ENCODE measurements at regions not wholly inside any gene's neighbourhood (a gene's known extent, or its start where the extent isn't known, plus 50 kb on each side); places are given as distances from the start of the nearest gene placed in this dataset.

DNA sequence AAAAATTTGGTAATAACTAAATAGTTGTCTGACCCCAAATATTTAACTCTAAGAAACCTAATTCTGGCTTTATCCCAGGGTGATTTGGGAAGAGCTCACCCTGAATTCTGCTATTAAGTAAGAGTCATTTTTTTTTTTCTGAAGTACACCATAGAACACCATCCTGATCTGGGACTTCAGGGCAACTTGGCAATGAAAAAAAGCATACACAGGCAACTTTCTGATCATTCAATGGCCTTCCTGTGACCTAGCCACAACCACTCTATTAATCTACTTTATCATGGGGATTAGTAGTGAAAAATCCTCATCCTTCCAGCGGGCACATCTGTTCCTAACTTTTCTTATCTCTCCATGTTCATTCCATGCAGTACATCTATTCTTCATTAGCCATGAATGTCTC is 333.2 kb upstream of the MAD2L1 start:
- FAIRE-seq (no peak), DNase-seq (ENCODE audit: low read depth) (no peak)
- H3K4me3 ChIP-seq (ENCODE audit: low read depth, low read length), result no peak overlapping the region
- TF ChIP-seq, protein P1, sequence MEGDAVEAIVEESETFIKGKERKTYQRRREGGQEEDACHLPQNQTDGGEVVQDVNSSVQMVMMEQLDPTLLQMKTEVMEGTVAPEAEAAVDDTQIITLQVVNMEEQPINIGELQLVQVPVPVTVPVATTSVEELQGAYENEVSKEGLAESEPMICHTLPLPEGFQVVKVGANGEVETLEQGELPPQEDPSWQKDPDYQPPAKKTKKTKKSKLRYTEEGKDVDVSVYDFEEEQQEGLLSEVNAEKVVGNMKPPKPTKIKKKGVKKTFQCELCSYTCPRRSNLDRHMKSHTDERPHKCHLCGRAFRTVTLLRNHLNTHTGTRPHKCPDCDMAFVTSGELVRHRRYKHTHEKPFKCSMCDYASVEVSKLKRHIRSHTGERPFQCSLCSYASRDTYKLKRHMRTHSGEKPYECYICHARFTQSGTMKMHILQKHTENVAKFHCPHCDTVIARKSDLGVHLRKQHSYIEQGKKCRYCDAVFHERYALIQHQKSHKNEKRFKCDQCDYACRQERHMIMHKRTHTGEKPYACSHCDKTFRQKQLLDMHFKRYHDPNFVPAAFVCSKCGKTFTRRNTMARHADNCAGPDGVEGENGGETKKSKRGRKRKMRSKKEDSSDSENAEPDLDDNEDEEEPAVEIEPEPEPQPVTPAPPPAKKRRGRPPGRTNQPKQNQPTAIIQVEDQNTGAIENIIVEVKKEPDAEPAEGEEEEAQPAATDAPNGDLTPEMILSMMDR (IDR thresholded peaks at IDR 0.05; ENCODE audit: insufficient read depth, low read length, severe bottlenecking), result no peak
- no peaks in the 10 kb centered on the region for H3K27me3 ChIP-seq (ENCODE audit: control insufficient read depth, insufficient read depth, low read length)
- no peaks in the 10 kb centered on the region for H3K36me3 ChIP-seq (ENCODE audit: control insufficient read depth, insufficient read depth, low read length)

DNA sequence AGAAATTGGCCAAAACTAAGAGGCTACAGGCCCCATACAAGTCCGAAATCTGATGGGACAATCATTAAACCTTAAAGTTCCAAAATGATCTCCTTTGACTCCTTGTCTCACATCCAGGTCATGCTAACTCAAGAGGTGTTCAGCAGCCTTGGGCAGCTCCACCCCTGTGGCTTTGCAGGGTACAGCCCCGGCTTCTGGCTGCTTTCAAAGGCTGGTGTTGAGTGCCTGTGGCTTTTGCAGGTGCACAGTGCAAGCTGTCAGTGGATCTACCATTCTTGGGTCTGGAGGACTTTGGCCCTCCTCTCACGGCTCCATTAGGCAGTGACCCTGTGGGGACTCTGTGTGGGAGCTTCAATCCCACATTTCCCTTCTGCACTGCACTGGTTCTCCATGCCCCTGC is 329.1 kb upstream of the MAD2L1 start:
- H3K4me3 ChIP-seq (ENCODE audit: low read depth, low read length), result no peak overlapping the region
- DNase-seq (ENCODE audit: low read depth) (no peak), FAIRE-seq (no peak)
- TF ChIP-seq, protein P1 (IDR thresholded peaks at IDR 0.05; ENCODE audit: insufficient read depth, low read length, severe bottlenecking), result no peak
- no peaks in the 10 kb centered on the region for H3K36me3 ChIP-seq (ENCODE audit: control insufficient read depth, insufficient read depth, low read length)
- H3K27me3 ChIP-seq (ENCODE audit: control insufficient read depth, insufficient read depth, low read length), result no peaks in the 10 kb centered on the region

DNA sequence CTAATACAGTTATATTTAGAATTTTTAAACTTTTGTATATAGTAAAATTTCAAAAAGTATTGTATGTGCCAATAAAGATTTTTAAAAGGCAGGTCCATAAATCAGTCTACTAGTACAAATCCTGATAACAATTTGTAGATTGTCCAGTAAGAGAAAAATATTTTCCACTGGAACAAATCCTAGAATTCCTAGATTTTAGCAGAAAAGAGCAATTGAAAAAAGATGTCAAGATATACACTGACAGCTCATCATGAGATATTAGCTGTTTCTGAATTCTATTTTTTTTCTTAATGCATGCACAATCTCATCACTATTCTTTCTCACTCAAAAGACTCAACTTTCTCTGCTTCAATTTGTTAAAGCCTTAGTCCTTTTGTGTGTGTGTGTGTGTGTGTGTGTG is 289.2 kb upstream of the MAD2L1 start:
- FAIRE-seq, result no peak
- Histone ChIP-seq H3K4me3 (ENCODE audit: low read depth, low read length) (no peak overlapping the region), H3K36me3 (ENCODE audit: control insufficient read depth, insufficient read depth, low read length) (no peaks in the 10 kb centered on the region), H3K27me3 (ENCODE audit: control insufficient read depth, insufficient read depth, low read length) (no peaks in the 10 kb centered on the region)
- TF ChIP-seq, protein P1 (IDR thresholded peaks at IDR 0.05; ENCODE audit: insufficient read depth, low read length, severe bottlenecking), result no peak
- DNase-seq (ENCODE audit: low read depth), result no peak

DNA sequence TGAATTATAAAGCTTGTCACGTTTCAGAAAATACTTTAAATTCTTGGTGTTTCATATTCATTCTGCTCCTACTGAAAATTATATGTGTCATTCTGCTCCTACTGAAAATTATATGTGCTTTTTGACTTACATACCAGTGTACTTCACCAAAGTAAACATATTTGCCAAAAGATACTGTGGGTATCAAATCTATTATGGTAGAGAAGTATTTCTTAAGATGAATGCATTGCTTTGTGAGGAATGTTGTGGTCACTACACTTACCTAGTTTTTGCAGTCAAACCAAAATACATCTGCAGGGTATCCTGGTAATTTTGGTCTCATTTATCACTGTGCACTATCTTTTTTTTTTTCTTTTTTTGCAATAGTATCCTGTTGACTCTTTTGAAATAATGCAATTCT is 287.7 kb upstream of the MAD2L1 start:
- Histone ChIP-seq H3K36me3 (ENCODE audit: control insufficient read depth, insufficient read depth, low read length) (no peaks in the 10 kb centered on the region), H3K27me3 (ENCODE audit: control insufficient read depth, insufficient read depth, low read length) (no peaks in the 10 kb centered on the region), H3K4me3 (ENCODE audit: low read depth, low read length) (no peak overlapping the region)
- TF ChIP-seq, protein P1 (IDR thresholded peaks at IDR 0.05; ENCODE audit: insufficient read depth, low read length, severe bottlenecking), result no peak
- DNase-seq (ENCODE audit: low read depth), result no peak
- FAIRE-seq, result no peak

DNA sequence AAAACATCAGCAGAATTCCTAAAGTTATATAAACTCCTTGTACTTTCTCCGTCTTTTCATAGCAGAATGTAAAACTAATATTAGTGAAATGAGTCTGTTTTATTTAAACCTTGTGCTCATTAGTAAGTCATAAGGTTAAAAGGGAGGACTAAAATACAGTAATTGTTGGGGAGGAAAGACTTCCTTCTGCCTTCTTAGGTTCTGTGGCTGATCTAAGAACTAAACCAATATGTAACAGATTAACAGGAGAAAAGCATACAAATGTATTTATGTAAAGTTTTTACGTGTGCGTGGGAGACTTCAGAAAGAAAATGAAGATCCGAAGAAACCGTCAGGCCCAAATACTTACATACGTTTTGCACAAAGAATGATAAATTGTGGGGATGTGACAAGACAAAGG is 286.6 kb upstream of the MAD2L1 start:
- no peak for FAIRE-seq

DNA sequence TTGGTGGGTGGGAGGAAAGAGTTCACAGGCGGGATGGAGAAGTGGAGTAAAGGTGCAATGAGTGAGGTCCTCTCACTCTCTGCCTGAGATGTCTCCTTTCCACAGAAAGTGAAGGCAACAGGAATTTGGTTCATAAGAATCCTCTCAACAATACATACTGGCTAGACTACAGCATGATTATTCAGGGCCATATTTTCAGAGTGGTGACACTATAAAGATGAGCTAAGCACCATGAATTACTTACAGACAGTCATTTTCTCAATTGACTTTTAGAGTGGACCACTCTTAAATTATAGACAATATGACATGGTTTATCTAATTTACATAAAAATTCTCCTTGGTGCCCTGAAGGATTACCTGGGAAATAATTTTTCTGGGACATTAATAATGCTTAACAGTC is 286.1 kb upstream of the MAD2L1 start:
- FAIRE-seq, result no peak
- H3K27me3 ChIP-seq (ENCODE audit: control insufficient read depth, insufficient read depth, low read length), result no peaks in the 10 kb centered on the region
- H3K36me3 ChIP-seq (ENCODE audit: control insufficient read depth, insufficient read depth, low read length), result no peaks in the 10 kb centered on the region
- TF ChIP-seq, protein P1 (IDR thresholded peaks at IDR 0.05; ENCODE audit: insufficient read depth, low read length, severe bottlenecking), result no peak
- no peak overlapping the region for H3K4me3 ChIP-seq (ENCODE audit: low read depth, low read length)
- no peak for DNase-seq (ENCODE audit: low read depth)

More for the DNA sequence above, 286.6 kb upstream of the MAD2L1 start:
- no peak overlapping the region for H3K4me3 ChIP-seq (ENCODE audit: low read depth, low read length)
- DNase-seq (ENCODE audit: low read depth), result no peak
- H3K36me3 ChIP-seq (ENCODE audit: control insufficient read depth, insufficient read depth, low read length), result no peaks in the 10 kb centered on the region
- TF ChIP-seq, protein P1 (IDR thresholded peaks at IDR 0.05; ENCODE audit: insufficient read depth, low read length, severe bottlenecking), result no peak
- H3K27me3 ChIP-seq (ENCODE audit: control insufficient read depth, insufficient read depth, low read length), result no peaks in the 10 kb centered on the region
